ENCODE measurements at regions not wholly inside any gene's neighbourhood (a gene's known extent, or its start where the extent isn't known, plus 50 kb on each side); places are given as distances from the start of the nearest gene placed in this dataset.
A peak's percentile ranks its signal among the peaks of the same experiment; 100 is the strongest.

- peaks cover 45 to 53% of the 10 kb centered on the region in 2 experiments for H3K4me1 ChIP-seq (ENCODE audit: control insufficient read depth in 1 of 2, insufficient read depth in 1 of 2, low read depth in 1 of 2, low read length in 1 of 2)
- no peak overlapping the region for H3K4me3 ChIP-seq (ENCODE audit: low read depth in 1 of 2, low read length in 1 of 2)
- peak overlapping the region; percentile 54 for H3K27ac ChIP-seq
- H3K27me3 ChIP-seq, result no peaks in the 10 kb centered on the region
- TF ChIP-seq CTCF (IDR thresholded peaks at IDR 0.05), result no peak
- H3K36me3 ChIP-seq, result no peaks in the 10 kb centered on the region
- no peaks in the 10 kb centered on the region for H3K9me3 ChIP-seq
Observed at GRCh38 chr15:94177112-94177511, 54.2 kb upstream of the MCTP2 start.

- no peak for TF ChIP-seq CTCF (IDR thresholded peaks at IDR 0.05)
- Histone ChIP-seq H3K4me3 (ENCODE audit: low read depth in 1 of 2, low read length in 1 of 2) (no peak overlapping the region), H3K36me3 (no peaks in the 10 kb centered on the region), H3K9me3 (no peaks in the 10 kb centered on the region), H3K27me3 (no peaks in the 10 kb centered on the region), H3K4me1 (ENCODE audit: control insufficient read depth in 1 of 2, insufficient read depth in 1 of 2, low read depth in 1 of 2, low read length in 1 of 2) (peaks cover 56 to 69% of the 10 kb centered on the region in 2 experiments), H3K27ac (peak overlapping the region; percentile 95)
Observed at GRCh38 chr15:94175420-94175819, 55.9 kb upstream of the MCTP2 start.

DNA sequence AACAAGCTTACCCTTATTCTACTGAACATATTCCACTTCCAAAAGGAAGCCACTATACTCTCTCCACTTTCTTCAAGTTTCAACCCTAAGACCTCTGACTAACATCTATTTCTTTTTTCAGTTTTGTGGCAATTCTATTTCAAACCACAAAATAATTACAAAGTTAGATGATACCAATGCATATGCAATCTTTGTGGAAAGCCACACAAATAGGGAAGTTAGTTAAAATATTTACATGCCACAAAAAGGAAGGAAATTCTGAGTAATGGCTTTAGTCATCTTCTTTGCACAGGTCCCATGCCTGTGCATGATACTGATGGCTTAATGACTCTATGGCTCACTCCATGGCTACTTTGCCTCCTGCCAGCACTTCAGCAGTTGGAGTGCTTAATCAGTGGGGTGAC, 57.0 kb upstream of the MCTP2 start:
- H3K27ac ChIP-seq, result peak overlapping the region; percentile 95
- H3K36me3 ChIP-seq, result no peaks in the 10 kb centered on the region
- H3K27me3 ChIP-seq, result no peaks in the 10 kb centered on the region
- H3K4me3 ChIP-seq (ENCODE audit: low read depth in 1 of 2, low read length in 1 of 2), result peak overlapping the region; percentile 53 to 54
- peak; percentile 28 for TF ChIP-seq CTCF (IDR thresholded peaks at IDR 0.05)
- peaks cover 67 to 79% of the 10 kb centered on the region in 2 experiments for H3K4me1 ChIP-seq (ENCODE audit: control insufficient read depth in 1 of 2, insufficient read depth in 1 of 2, low read depth in 1 of 2, low read length in 1 of 2)
- H3K9me3 ChIP-seq, result no peaks in the 10 kb centered on the region

- TF ChIP-seq CTCF (IDR thresholded peaks at IDR 0.05), result peak; percentile 66
- Histone ChIP-seq H3K4me1 (ENCODE audit: control insufficient read depth in 1 of 2, insufficient read depth in 1 of 2, low read depth in 1 of 2, low read length in 1 of 2) (peaks cover 46 to 50% of the 10 kb centered on the region in 2 experiments), H3K36me3 (no peaks in the 10 kb centered on the region), H3K9me3 (no peaks in the 10 kb centered on the region), H3K4me3 (ENCODE audit: low read depth in 1 of 2, low read length in 1 of 2) (no peak overlapping the region), H3K27me3 (no peaks in the 10 kb centered on the region), H3K27ac (no peak overlapping the region)
Observed at GRCh38 chr15:94168250-94168649, 63.1 kb upstream of the MCTP2 start.

DNA sequence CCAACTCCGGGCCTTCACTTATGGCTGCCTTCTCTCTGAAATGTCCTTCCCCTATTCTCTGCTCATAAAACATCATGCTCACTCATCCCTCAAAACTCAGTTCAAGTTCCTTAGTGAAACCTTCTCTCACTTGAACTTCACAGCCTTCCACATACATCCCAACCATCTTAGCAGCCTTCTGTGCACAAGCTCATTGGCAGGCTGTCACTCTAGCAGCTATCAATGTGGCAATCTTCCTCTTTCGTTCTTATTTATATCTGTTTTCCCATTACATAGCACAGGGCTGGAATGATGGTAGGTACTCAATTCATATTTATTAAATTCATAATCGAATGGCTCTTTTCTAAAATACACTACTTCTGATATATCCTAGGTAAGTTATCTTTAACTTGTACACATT, 66.4 kb upstream of the MCTP2 start:
- Histone ChIP-seq H3K27ac (peak overlapping the region; percentile 2), H3K27me3 (no peaks in the 10 kb centered on the region), H3K4me1 (ENCODE audit: control insufficient read depth in 1 of 2, insufficient read depth in 1 of 2, low read depth in 1 of 2, low read length in 1 of 2) (peaks cover 18 to 19% of the 10 kb centered on the region in 2 experiments), H3K36me3 (no peaks in the 10 kb centered on the region), H3K4me3 (ENCODE audit: low read depth in 1 of 2, low read length in 1 of 2) (no peak overlapping the region), H3K9me3 (no peaks in the 10 kb centered on the region)
- no peak for TF ChIP-seq CTCF (IDR thresholded peaks at IDR 0.05)

Measured in neutrophil (primary cell).